ENCODE measurements at regions not wholly inside any gene's neighbourhood (a gene's known extent, or its start where the extent isn't known, plus 50 kb on each side); places are given as distances from the start of the nearest gene placed in this dataset.

DNA sequence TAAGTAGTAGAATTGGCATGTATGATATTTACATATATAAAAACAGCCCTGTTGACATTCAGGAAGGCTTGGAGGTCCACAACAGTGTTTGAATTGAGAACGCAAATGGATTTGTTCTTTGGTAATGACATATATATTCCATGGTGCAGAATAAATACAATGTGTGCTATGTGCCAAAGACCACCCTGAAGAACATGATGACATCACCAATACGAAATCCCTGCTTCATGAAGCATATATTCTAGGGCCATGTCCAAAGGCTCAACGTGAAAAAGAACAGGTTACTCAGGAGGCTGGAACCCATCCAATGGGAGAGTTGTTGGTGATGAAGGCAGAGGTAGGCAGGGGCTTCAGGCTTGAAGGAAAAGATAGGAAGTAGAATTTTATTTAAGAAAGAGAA lies 423.9 kb upstream of the MAF start:
- H3K36me3 ChIP-seq (ENCODE audit: low read length): no peaks in the 10 kb centered on the region
- H2AFZ ChIP-seq (ENCODE audit: low read depth, low read length, severe bottlenecking): no peak overlapping the region
- H3K9me2 ChIP-seq (replicated peaks; ENCODE audit: insufficient read depth, low read length): no peaks in the 10 kb centered on the region
- no peak overlapping the region for H3K4me2 ChIP-seq (ENCODE audit: low read depth, low read length, poor library complexity, severe bottlenecking)
- H3K27me3 ChIP-seq (ENCODE audit: low read length): no peaks in the 10 kb centered on the region
- H3K4me3 ChIP-seq (ENCODE audit: insufficient read depth, low read length, poor library complexity, severe bottlenecking): no peak overlapping the region
- no peaks in the 10 kb centered on the region for H4K20me1 ChIP-seq (ENCODE audit: low read depth, low read length)
- no peak overlapping the region for H3K9ac ChIP-seq (ENCODE audit: low read length)
- TF ChIP-seq EZH2phosphoT487 (conservative IDR thresholded peaks at IDR 0.05; ENCODE audit: low read length): no peak
- no peaks in the 10 kb centered on the region for H3K9me3 ChIP-seq (ENCODE audit: insufficient read depth, low read length)
- H3K27ac ChIP-seq (ENCODE audit: low read depth, low read length): no peak overlapping the region
- no peaks in the 10 kb centered on the region for H3F3A ChIP-seq (ENCODE audit: insufficient read depth)
- no peaks in the 10 kb centered on the region for H3K79me2 ChIP-seq (ENCODE audit: insufficient read depth, low read length)

DNA sequence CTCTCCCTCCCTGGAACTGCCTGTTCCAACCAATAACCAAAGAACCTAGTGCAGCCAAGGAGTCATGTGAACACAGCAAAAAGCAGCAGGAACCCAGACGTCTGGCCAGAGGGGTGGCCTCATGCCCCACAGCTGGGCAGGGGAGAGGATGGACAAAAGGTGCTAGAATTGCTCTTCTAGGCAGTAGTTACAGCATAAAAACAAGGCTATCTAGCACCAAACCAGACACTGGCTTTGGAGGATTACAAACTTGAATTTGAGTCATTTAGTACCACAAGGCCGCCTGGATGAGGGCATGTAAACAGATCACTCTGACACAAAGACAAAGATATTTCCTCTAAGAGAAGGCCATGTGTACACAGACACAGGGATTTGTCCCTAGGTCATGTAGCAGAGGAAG lies 423.3 kb upstream of the MAF start:
- H3K27me3 ChIP-seq (ENCODE audit: low read length): no peaks in the 10 kb centered on the region
- no peak overlapping the region for H3K9ac ChIP-seq (ENCODE audit: low read length)

DNA sequence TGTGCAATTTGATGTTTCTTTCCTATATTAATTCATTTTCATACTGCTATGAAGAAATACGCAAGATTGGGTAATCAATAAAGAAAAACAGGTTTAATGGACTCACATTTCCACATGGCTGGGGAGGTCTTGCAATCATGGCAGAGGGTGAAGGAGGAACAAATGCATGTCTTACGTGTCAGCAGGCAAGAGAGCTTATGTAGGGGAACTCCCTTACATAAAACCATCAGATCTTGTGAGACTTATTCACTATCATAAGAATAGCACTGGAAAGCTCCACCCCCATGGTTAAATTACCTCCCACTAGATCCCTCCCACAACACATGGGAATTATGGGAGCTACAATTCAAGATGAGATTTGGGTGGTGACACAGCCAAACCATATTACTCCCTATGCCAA lies 418.9 kb upstream of the MAF start:
- no peak overlapping the region for H3K27ac ChIP-seq (ENCODE audit: low read depth, low read length)
- no peaks in the 10 kb centered on the region for H3K36me3 ChIP-seq (ENCODE audit: low read length)
- no peaks in the 10 kb centered on the region for H3K79me2 ChIP-seq (ENCODE audit: insufficient read depth, low read length)
- no peak overlapping the region for H3K9ac ChIP-seq (ENCODE audit: low read length)
- no peak overlapping the region for H2AFZ ChIP-seq (ENCODE audit: low read depth, low read length, severe bottlenecking)
- no peak overlapping the region for H3K4me3 ChIP-seq (ENCODE audit: insufficient read depth, low read length, poor library complexity, severe bottlenecking)
- no peaks in the 10 kb centered on the region for H3K9me3 ChIP-seq (ENCODE audit: insufficient read depth, low read length)
- no peak for TF ChIP-seq EZH2phosphoT487 (conservative IDR thresholded peaks at IDR 0.05; ENCODE audit: low read length)
- TF ChIP-seq, protein P1, sequence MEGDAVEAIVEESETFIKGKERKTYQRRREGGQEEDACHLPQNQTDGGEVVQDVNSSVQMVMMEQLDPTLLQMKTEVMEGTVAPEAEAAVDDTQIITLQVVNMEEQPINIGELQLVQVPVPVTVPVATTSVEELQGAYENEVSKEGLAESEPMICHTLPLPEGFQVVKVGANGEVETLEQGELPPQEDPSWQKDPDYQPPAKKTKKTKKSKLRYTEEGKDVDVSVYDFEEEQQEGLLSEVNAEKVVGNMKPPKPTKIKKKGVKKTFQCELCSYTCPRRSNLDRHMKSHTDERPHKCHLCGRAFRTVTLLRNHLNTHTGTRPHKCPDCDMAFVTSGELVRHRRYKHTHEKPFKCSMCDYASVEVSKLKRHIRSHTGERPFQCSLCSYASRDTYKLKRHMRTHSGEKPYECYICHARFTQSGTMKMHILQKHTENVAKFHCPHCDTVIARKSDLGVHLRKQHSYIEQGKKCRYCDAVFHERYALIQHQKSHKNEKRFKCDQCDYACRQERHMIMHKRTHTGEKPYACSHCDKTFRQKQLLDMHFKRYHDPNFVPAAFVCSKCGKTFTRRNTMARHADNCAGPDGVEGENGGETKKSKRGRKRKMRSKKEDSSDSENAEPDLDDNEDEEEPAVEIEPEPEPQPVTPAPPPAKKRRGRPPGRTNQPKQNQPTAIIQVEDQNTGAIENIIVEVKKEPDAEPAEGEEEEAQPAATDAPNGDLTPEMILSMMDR (IDR thresholded peaks at IDR 0.05; ENCODE audit: insufficient read depth, low read length, poor library complexity, severe bottlenecking): no peak
- no peaks in the 10 kb centered on the region for H3K9me2 ChIP-seq (replicated peaks; ENCODE audit: insufficient read depth, low read length)
- no peaks in the 10 kb centered on the region for H3K27me3 ChIP-seq (ENCODE audit: low read length)
- no peak overlapping the region for H3K4me2 ChIP-seq (ENCODE audit: low read depth, low read length, poor library complexity, severe bottlenecking)
- H3F3A ChIP-seq (ENCODE audit: insufficient read depth): no peaks in the 10 kb centered on the region
- no peaks in the 10 kb centered on the region for H4K20me1 ChIP-seq (ENCODE audit: low read depth, low read length)

More for the DNA sequence above, 423.3 kb upstream of the MAF start:
- Histone ChIP-seq H3K36me3 (ENCODE audit: low read length) (no peaks in the 10 kb centered on the region), H3K9me3 (ENCODE audit: insufficient read depth, low read length) (no peaks in the 10 kb centered on the region), H3K4me2 (ENCODE audit: low read depth, low read length, poor library complexity, severe bottlenecking) (no peak overlapping the region), H3F3A (ENCODE audit: insufficient read depth) (no peaks in the 10 kb centered on the region), H3K4me3 (ENCODE audit: insufficient read depth, low read length, poor library complexity, severe bottlenecking) (no peak overlapping the region), H3K79me2 (ENCODE audit: insufficient read depth, low read length) (no peaks in the 10 kb centered on the region), H3K27ac (ENCODE audit: low read depth, low read length) (no peak overlapping the region), H4K20me1 (ENCODE audit: low read depth, low read length) (no peaks in the 10 kb centered on the region), H3K9me2 (replicated peaks; ENCODE audit: insufficient read depth, low read length) (no peaks in the 10 kb centered on the region), H2AFZ (ENCODE audit: low read depth, low read length, severe bottlenecking) (no peak overlapping the region)
- no peak for TF ChIP-seq EZH2phosphoT487 (conservative IDR thresholded peaks at IDR 0.05; ENCODE audit: low read length)
- TF ChIP-seq, protein P1 (IDR thresholded peaks at IDR 0.05; ENCODE audit: insufficient read depth, low read length, poor library complexity, severe bottlenecking): no peak

DNA sequence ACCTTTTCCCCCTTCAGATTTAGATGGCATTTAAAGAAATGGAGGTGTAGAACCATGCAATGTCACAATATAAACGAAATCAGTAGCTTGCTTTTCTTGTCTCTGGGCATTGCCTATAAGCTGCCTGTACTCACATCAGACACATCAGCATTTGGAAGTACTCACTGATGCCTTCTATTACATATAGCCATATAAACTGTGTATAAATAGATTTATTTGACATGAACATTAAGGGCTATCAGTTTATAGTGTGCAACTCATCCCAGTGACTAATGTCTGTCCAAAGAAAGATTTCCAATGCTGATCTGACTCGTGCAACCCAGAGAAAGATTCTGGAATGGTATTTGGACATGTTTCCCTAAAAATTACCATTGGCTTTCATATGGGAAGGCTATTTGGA lies 417.9 kb upstream of the MAF start:
- no peak overlapping the region for H3K4me3 ChIP-seq (ENCODE audit: insufficient read depth, low read length, poor library complexity, severe bottlenecking)
- H3K36me3 ChIP-seq (ENCODE audit: low read length): no peaks in the 10 kb centered on the region
- no peak overlapping the region for H3K4me2 ChIP-seq (ENCODE audit: low read depth, low read length, poor library complexity, severe bottlenecking)
- H3K79me2 ChIP-seq (ENCODE audit: insufficient read depth, low read length): no peaks in the 10 kb centered on the region
- no peaks in the 10 kb centered on the region for H3F3A ChIP-seq (ENCODE audit: insufficient read depth)
- H3K27me3 ChIP-seq (ENCODE audit: low read length): no peaks in the 10 kb centered on the region
- H3K9ac ChIP-seq (ENCODE audit: low read length): no peak overlapping the region
- no peaks in the 10 kb centered on the region for H3K9me3 ChIP-seq (ENCODE audit: insufficient read depth, low read length)
- no peaks in the 10 kb centered on the region for H3K9me2 ChIP-seq (replicated peaks; ENCODE audit: insufficient read depth, low read length)
- no peaks in the 10 kb centered on the region for H4K20me1 ChIP-seq (ENCODE audit: low read depth, low read length)
- no peak overlapping the region for H2AFZ ChIP-seq (ENCODE audit: low read depth, low read length, severe bottlenecking)
- no peak overlapping the region for H3K27ac ChIP-seq (ENCODE audit: low read depth, low read length)
- TF ChIP-seq, protein P1 (IDR thresholded peaks at IDR 0.05; ENCODE audit: insufficient read depth, low read length, poor library complexity, severe bottlenecking): no peak
- no peak for TF ChIP-seq EZH2phosphoT487 (conservative IDR thresholded peaks at IDR 0.05; ENCODE audit: low read length)

All from SU-DHL-6 (cell line).